Common myeloid progenitor, CD34-positive (primary cell): ENCODE measurements at regions not wholly inside any gene's neighbourhood (a gene's known extent, or its start where the extent isn't known, plus 50 kb on each side); places are given as distances from the start of the nearest gene placed in this dataset.

Experiments
- CTCF ChIA-PET: fragments of 350-600 bp; sonication (Branson Sonifier 250); formaldehyde crosslinking; loops from one replicate; lab custom pipeline; 2021; ENCODE audit warnings: antibody characterized with exemption; lab: Charles Lee
- POLR2A ChIA-PET: fragments of 350-600 bp; sonication (Branson Sonifier 250); formaldehyde crosslinking; loops from one replicate; lab custom pipeline; 2021; ENCODE audit warnings: antibody characterized with exemption; lab: Charles Lee
- DNase-seq, 3 donors: peaks; one replicate each; pipeline versions ENCODE4 v3.0.0 to v3.0.0-alpha.2; 2013
- H3K27ac ChIP-seq, 2 experiments: 1 replicate in 1 of 2; 2 replicates in 1 of 2; pipeline ENCODE4 v1.7.0; 2013; ENCODE audit warnings: inconsistent platforms in 2 of 2, low read length in 2 of 2, mild to moderate bottlenecking in 2 of 2, low read depth in 1 of 2, moderate library complexity in 1 of 2; ENCODE audit not compliant: severe bottlenecking in 2 of 2, insufficient read depth in 1 of 2, poor library complexity in 1 of 2
- H3K27me3 ChIP-seq, 5 experiments: replicated peaks in 2 of 5; 1 replicate in 3 of 5; 2 replicates in 2 of 5; pipeline versions ENCODE4 v1.6.1 to v1.7.0; 2013; ENCODE audit warnings: low read length in 4 of 5, mild to moderate bottlenecking in 2 of 5, moderate library complexity in 2 of 5, inconsistent platforms in 1 of 5; ENCODE audit not compliant: insufficient read depth in 5 of 5, control insufficient read depth in 4 of 5
- H3K36me3 ChIP-seq, 4 experiments: 1 replicate in 2 of 4; 2 replicates in 2 of 4; pipeline versions ENCODE4 v1.6.1 to v1.7.0; 2013; ENCODE audit warnings: low read length in 3 of 4, control low read depth in 1 of 4, mild to moderate bottlenecking in 1 of 4; ENCODE audit not compliant: control insufficient read depth in 4 of 4, insufficient read depth in 4 of 4
- H3K4me1 ChIP-seq, 4 experiments: 1 replicate in 3 of 4; 2 replicates in 1 of 4; pipeline versions ENCODE4 v1.6.1 to v1.7.1; 2013; ENCODE audit warnings: low read length in 3 of 4, mild to moderate bottlenecking in 3 of 4, control low read depth in 1 of 4, inconsistent platforms in 1 of 4, moderate library complexity in 1 of 4; ENCODE audit not compliant: control insufficient read depth in 4 of 4, insufficient read depth in 4 of 4; ENCODE audit errors: control extremely low read depth in 1 of 4
- H3K4me3 ChIP-seq, 7 experiments: 1 replicate in 4 of 7; 2 replicates in 3 of 7; pipeline versions ENCODE4 v1.5.1 to v1.7.0; 2013; ENCODE audit warnings: mild to moderate bottlenecking in 7 of 7, low read length in 6 of 7, moderate library complexity in 6 of 7, inconsistent platforms in 2 of 7, low read depth in 2 of 7, control low read depth in 1 of 7; ENCODE audit not compliant: insufficient read depth in 4 of 7, control insufficient read depth in 1 of 7; ENCODE audit errors: extremely low read depth in 1 of 7
- H3K9me3 ChIP-seq, 5 experiments: 1 replicate in 4 of 5; 2 replicates in 1 of 5; pipeline versions ENCODE4 v1.6.1 to v1.7.1; 2013; ENCODE audit warnings: low read length in 4 of 5, mild to moderate bottlenecking in 2 of 5, inconsistent platforms in 1 of 5, low read depth in 1 of 5, moderate library complexity in 1 of 5; ENCODE audit not compliant: control insufficient read depth in 4 of 5, insufficient read depth in 2 of 5; ENCODE audit errors: control extremely low read depth in 1 of 5
- WGBS: methylation state at CpG from one replicate; pipeline ENCODE4 v1.1.5; 2013; ENCODE audit not compliant: insufficient coverage; 5-methylcytosine and 5-hydroxymethylcytosine counted together

DNA sequence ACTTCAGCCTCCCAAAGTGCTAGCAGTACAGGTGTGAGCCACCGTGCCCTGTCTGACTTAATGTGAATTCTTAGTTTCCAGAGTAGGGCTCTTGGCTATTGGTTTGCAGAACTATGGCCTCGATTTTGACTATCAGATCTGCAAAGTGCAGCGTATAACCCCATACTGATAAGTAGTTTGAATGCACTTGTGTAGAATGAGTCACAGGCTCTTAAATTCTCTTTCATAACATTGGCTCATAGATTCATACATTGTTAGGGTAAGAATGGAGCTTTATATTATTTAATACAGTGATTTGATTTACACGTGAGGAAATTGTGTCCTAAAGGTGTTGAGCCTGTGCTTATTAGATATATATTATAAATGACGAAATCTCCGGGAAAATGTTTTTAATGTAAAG is 109.9 kb downstream of the ZPLD1 start:
- ChIA-PET CTCF (no interaction called here), POLR2A (no interaction called here)
- Histone ChIP-seq H3K4me1 (no peaks in the 10 kb centered on the region), H3K9me3 (no peaks in the 10 kb centered on the region), H3K27ac (no peak overlapping the region), H3K4me3 (no peak overlapping the region), H3K27me3 (peaks cover 0 to 1% (median 0%) of the 10 kb centered on the region in 5 experiments), H3K36me3 (no peaks in the 10 kb centered on the region)
- DNase-seq, result no peak
- WGBS, result 92% methylated on average over 1 of the region's 6 CpGs

DNA sequence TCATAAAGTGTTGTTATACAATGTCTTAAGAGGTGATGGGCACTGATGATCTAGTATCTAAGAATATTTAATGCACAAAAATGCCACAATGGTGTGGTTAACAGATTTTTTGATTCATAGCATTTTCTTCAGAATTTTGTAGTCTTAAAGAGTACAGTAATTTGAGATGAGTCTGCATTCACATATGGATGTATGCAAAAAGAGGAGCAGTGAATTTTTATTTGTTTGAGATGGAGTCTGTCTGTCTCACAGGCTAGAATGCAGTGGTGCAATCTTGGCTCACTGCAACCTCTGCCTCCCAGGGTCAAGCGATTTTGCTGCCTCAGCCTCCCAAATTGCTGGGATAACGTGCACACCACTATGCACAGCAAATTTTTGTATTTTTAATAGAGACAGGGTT is 110.5 kb downstream of the ZPLD1 start:
- Histone ChIP-seq H3K36me3 (no peaks in the 10 kb centered on the region), H3K9me3 (no peaks in the 10 kb centered on the region), H3K27me3 (peaks cover 0 to 1% (median 0%) of the 10 kb centered on the region in 5 experiments), H3K4me3 (no peak overlapping the region), H3K4me1 (no peaks in the 10 kb centered on the region), H3K27ac (no peak overlapping the region)
- ChIA-PET CTCF (no interaction called here), POLR2A (no interaction called here)
- WGBS, result 100% methylated on average over 1 of the region's 2 CpGs
- no peak for DNase-seq

DNA sequence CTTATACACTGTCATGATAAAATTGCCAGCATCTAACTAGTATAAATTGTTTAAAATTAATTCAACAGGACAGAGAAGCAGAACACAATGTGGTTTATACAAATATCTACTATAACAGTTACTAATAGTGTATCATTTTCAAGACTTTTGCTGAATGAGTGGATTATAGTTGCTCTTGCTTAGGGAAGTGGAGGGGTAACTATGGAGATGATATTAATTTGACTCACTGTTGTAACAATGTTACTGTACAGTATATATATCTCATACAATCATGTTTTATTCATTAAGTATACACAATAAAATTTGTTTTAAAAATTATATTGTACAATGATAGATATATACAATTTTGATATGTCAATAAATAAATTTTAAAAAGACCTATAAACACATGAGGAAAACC is 119.1 kb downstream of the ZPLD1 start:
- POLR2A ChIA-PET, result no interaction called here
- Histone ChIP-seq H3K4me1 (no peaks in the 10 kb centered on the region), H3K27ac (no peak overlapping the region), H3K27me3 (no peaks in the 10 kb centered on the region), H3K36me3 (no peaks in the 10 kb centered on the region), H3K4me3 (no peak overlapping the region), H3K9me3 (no peaks in the 10 kb centered on the region)
- CTCF ChIA-PET, result no interaction called here
- no peak for DNase-seq

DNA sequence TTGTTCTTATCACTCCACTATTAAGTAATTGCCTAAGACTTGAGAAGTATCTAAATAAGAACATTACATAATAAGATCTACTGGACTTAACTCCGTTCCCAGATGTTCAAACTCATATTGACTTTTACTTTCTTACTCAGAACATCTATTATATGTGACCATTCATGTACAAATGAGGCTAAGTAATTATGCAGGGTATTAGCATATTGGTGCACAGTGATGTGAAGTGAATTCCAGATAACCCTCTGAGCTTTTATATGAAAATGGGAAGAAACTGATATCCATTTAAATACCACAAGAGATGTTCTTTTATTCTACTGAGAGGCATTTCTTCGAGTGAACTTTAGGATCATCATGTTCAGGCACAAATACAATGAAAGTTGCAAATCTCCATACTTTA is 135.7 kb downstream of the ZPLD1 start:
- H3K9me3 ChIP-seq, result no peaks in the 10 kb centered on the region
- H3K27ac ChIP-seq, result no peak overlapping the region
- POLR2A ChIA-PET, result no interaction called here
- no peak for DNase-seq
- CTCF ChIA-PET, result no interaction called here
- WGBS, result no CpG with 5 or more reads among the region's 2 CpGs
- no peak overlapping the region for H3K4me3 ChIP-seq
- H3K27me3 ChIP-seq, result no peaks in the 10 kb centered on the region
- H3K4me1 ChIP-seq, result no peaks in the 10 kb centered on the region
- no peaks in the 10 kb centered on the region for H3K36me3 ChIP-seq

DNA sequence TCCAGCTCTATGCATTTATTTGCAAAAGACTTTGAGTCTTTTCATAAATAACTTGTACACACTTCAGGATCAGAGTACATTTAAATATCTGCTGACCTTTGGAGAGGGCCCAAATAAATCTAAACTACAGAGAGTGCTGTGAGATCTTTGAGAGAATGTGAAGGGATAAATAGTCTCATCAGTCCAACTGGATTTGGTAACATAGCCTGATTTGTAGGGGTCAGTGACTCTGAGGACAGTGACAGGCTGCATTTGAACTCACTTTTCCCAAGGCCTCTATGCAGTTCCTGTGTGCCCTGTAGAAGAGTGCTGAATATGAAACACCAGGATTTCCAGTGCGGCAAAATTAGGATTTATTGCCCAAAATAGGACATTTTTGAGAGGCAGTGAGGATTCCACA is 136.2 kb downstream of the ZPLD1 start:
- Histone ChIP-seq H3K4me1 (no peaks in the 10 kb centered on the region), H3K27me3 (no peaks in the 10 kb centered on the region), H3K27ac (no peak overlapping the region), H3K4me3 (no peak overlapping the region), H3K36me3 (no peaks in the 10 kb centered on the region), H3K9me3 (no peaks in the 10 kb centered on the region)
- DNase-seq, result no peak
- ChIA-PET CTCF (no interaction called here), POLR2A (no interaction called here)
- WGBS, result 100% methylated on average over 1 of the region's 1 CpG

DNA sequence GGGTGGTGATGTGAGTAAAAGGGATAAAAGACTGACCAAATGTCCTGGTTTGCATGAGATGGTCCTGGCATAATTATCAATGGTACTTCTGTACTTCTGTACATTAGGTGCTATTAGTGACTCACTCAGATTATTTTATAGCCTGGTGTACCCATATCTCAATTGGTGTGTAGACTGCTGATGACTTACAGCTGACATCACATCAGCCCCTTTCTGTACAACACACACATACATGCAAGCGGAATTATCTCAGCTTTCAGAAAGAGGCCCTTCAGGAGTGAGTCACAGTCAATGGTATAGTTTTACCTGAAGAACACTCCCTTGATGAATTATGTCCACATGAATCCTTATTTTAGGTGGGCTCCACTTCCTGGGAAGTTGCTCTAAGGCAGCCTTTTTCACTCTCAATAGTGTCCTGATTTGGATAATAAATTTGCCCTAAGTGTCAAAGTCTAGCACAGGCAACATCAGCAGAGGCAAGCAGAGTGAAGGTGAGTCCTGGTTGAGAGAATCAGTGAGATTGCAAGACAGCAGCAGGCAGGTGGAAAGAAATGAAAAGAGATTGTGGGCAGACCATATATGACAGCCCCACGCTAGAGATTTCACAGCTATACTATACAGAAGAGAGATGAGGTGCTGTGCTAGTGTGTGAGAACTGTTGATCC is 137.0 kb downstream of the ZPLD1 start:
- Histone ChIP-seq H3K4me1 (no peaks in the 10 kb centered on the region), H3K27me3 (no peaks in the 10 kb centered on the region), H3K36me3 (no peaks in the 10 kb centered on the region), H3K9me3 (no peaks in the 10 kb centered on the region), H3K4me3 (no peak overlapping the region), H3K27ac (no peak overlapping the region)
- ChIA-PET CTCF (no interaction called here), POLR2A (no interaction called here)
- DNase-seq, result no peak
- WGBS, result 100% methylated on average over 1 of the region's 2 CpGs

DNA sequence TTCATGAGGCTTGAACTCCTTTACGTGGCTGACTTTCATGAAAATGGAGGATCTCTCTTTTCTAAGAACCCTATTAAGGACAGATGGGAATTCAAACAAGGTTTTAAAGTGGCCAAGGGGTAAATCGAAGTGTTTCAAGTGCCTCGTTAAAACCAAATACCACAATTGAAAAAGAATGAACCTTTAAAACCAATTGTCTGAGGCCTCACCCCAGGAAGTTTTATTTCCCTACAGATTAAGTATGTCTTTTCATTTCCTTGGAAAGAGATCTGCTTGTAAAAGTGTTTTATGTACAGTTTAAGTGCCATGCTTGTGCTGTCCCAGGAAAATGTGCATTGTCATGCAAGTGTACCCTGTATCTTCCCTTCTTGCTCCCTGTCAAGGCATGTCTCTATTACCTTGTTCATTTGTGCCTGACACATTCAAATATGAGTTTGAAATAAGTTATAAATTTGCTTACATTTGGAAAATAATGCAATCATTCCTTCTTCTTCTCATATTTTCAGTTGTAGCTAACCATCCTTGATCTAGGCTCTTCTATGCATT is 138.7 kb downstream of the ZPLD1 start:
- Histone ChIP-seq H3K4me3 (no peak overlapping the region), H3K27ac (no peak overlapping the region), H3K9me3 (no peaks in the 10 kb centered on the region), H3K4me1 (no peaks in the 10 kb centered on the region), H3K27me3 (no peaks in the 10 kb centered on the region), H3K36me3 (no peaks in the 10 kb centered on the region)
- POLR2A ChIA-PET, result no interaction called here
- CTCF ChIA-PET, result no interaction called here
- WGBS, result no CpG with 5 or more reads among the region's 3 CpGs
- DNase-seq, result no peak
